OCI-M1 (cell line): ENCODE measurements at regions not wholly inside any gene's neighbourhood (a gene's known extent, or its start where the extent isn't known, plus 50 kb on each side); places are given as distances from the start of the nearest gene placed in this dataset.

Experiments used
- DNase-seq: peaks from one replicate; lab custom pipeline; 2025; lab: John Stamatoyannopoulos, UW

- no peak for DNase-seq
Measured at GRCh38 chr17:36661047-36661666, 59.8 kb downstream of the MRM1 start.

GRCh38 chr17:36661688-36662087 is 60.3 kb downstream of the MRM1 start:
- DNase-seq, result no peak

- DNase-seq, result no peak
Measured at GRCh38 chr17:36665417-36665816, 64.0 kb downstream of the MRM1 start.

GRCh38 chr17:36667922-36668321 is 66.5 kb downstream of the MRM1 start:
- no peak for DNase-seq

GRCh38 chr17:36668824-36669223 is 67.4 kb downstream of the MRM1 start:
- DNase-seq, result no peak

- DNase-seq, result no peak
Measured at GRCh38 chr17:36671144-36671543, 69.8 kb downstream of the MRM1 start.

- DNase-seq, result no peak
Measured at GRCh38 chr17:36672403-36672918, 71.1 kb downstream of the MRM1 start.

GRCh38 chr17:36673068-36673467 is 71.7 kb downstream of the MRM1 start:
- no peak for DNase-seq

- DNase-seq, result no peak
Measured at GRCh38 chr17:36673637-36674277, 72.4 kb downstream of the MRM1 start.

GRCh38 chr17:36674278-36674650 is 72.9 kb downstream of the MRM1 start:
- DNase-seq, result no peak

- DNase-seq, result no peak
Measured at GRCh38 chr17:36675250-36675649, 73.9 kb downstream of the MRM1 start.

- no peak for DNase-seq
Measured at GRCh38 chr17:36675786-36676185, 74.4 kb downstream of the MRM1 start.

- no peak for DNase-seq
Measured at GRCh38 chr17:36679815-36680467, 78.6 kb downstream of the MRM1 start.

GRCh38 chr17:36680701-36681202 is 79.4 kb downstream of the MRM1 start:
- no peak for DNase-seq

- no peak for DNase-seq
Measured at GRCh38 chr17:36682773-36683172, 81.4 kb downstream of the MRM1 start.

- DNase-seq, result no peak
Measured at GRCh38 chr17:36683387-36683786, 82.0 kb downstream of the MRM1 start.

GRCh38 chr17:36684134-36684533 is 82.8 kb downstream of the MRM1 start:
- DNase-seq, result no peak

- no peak for DNase-seq
Measured at GRCh38 chr17:36686123-36686669, 84.8 kb downstream of the MRM1 start.

- DNase-seq, result no peak
Measured at GRCh38 chr17:36687736-36688135, 86.4 kb downstream of the MRM1 start.

- DNase-seq, result no peak
Measured at GRCh38 chr17:36689089-36689667, 87.8 kb downstream of the MRM1 start.

GRCh38 chr17:36690190-36690589 is 88.8 kb downstream of the MRM1 start:
- DNase-seq, result no peak

- DNase-seq, result no peak
Measured at GRCh38 chr17:36691606-36692005, 90.2 kb downstream of the MRM1 start.
